ENCODE measurements at regions not wholly inside any gene's neighbourhood (a gene's known extent, or its start where the extent isn't known, plus 50 kb on each side); places are given as distances from the start of the nearest gene placed in this dataset.

GRCh38 chr6:139877828-139878405 is 503.5 kb upstream of the CITED2 start:
- no peak for DNase-seq

- DNase-seq: no peak
Observed at GRCh38 chr6:139872665-139873064, 498.2 kb upstream of the CITED2 start.

- DNase-seq: no peak
Observed at GRCh38 chr6:139871803-139872510, 497.5 kb upstream of the CITED2 start.

GRCh38 chr6:139871165-139871710 is 496.8 kb upstream of the CITED2 start:
- no peak for DNase-seq

- DNase-seq: no peak
Observed at GRCh38 chr6:139868576-139868975, 494.1 kb upstream of the CITED2 start.

- DNase-seq: no peak
Observed at GRCh38 chr6:139863964-139864363, 489.5 kb upstream of the CITED2 start.

GRCh38 chr6:139863346-139863745 is 488.9 kb upstream of the CITED2 start:
- no peak for DNase-seq

GRCh38 chr6:139862311-139862710 is 487.9 kb upstream of the CITED2 start:
- no peak for DNase-seq

- DNase-seq: no peak
Observed at GRCh38 chr6:139860203-139860602, 485.8 kb upstream of the CITED2 start.

GRCh38 chr6:139858429-139858828 is 484.0 kb upstream of the CITED2 start:
- no peak for DNase-seq

GRCh38 chr6:139857143-139857542 is 482.7 kb upstream of the CITED2 start:
- no peak for DNase-seq

- no peak for DNase-seq
Observed at GRCh38 chr6:139856562-139856961, 482.1 kb upstream of the CITED2 start.

GRCh38 chr6:139855671-139856311 is 481.3 kb upstream of the CITED2 start:
- DNase-seq: no peak

- no peak for DNase-seq
Observed at GRCh38 chr6:139853302-139853992, 479.0 kb upstream of the CITED2 start.

GRCh38 chr6:139852488-139853140 is 478.2 kb upstream of the CITED2 start:
- DNase-seq: no peak

GRCh38 chr6:139852067-139852466 is 477.6 kb upstream of the CITED2 start:
- no peak for DNase-seq

GRCh38 chr6:139851206-139851605 is 476.8 kb upstream of the CITED2 start:
- DNase-seq: no peak

- no peak for DNase-seq
Observed at GRCh38 chr6:139850512-139850911, 476.1 kb upstream of the CITED2 start.

- no peak for DNase-seq
Observed at GRCh38 chr6:139847457-139847813, 473.0 kb upstream of the CITED2 start.

- no peak for DNase-seq
Observed at GRCh38 chr6:139846538-139847456, 472.3 kb upstream of the CITED2 start.

GRCh38 chr6:139844907-139845306 is 470.5 kb upstream of the CITED2 start:
- DNase-seq: no peak

- no peak for DNase-seq
Observed at GRCh38 chr6:139841794-139842215, 467.4 kb upstream of the CITED2 start.
